ENCODE measurements at regions not wholly inside any gene's neighbourhood (a gene's known extent, or its start where the extent isn't known, plus 50 kb on each side); places are given as distances from the start of the nearest gene placed in this dataset.

GRCh38 chr2:168320267-168320666, 72.9 kb upstream of the STK39 start:
- no peak overlapping the region for H3K27ac Mint-ChIP-seq (ENCODE audit: unreplicated experiment)
- TF ChIP-seq, protein P1, sequence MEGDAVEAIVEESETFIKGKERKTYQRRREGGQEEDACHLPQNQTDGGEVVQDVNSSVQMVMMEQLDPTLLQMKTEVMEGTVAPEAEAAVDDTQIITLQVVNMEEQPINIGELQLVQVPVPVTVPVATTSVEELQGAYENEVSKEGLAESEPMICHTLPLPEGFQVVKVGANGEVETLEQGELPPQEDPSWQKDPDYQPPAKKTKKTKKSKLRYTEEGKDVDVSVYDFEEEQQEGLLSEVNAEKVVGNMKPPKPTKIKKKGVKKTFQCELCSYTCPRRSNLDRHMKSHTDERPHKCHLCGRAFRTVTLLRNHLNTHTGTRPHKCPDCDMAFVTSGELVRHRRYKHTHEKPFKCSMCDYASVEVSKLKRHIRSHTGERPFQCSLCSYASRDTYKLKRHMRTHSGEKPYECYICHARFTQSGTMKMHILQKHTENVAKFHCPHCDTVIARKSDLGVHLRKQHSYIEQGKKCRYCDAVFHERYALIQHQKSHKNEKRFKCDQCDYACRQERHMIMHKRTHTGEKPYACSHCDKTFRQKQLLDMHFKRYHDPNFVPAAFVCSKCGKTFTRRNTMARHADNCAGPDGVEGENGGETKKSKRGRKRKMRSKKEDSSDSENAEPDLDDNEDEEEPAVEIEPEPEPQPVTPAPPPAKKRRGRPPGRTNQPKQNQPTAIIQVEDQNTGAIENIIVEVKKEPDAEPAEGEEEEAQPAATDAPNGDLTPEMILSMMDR (IDR thresholded peaks at IDR 0.05; ENCODE audit: unreplicated experiment), result no peak
- H3K9me3 Mint-ChIP-seq (ENCODE audit: unreplicated experiment), result no peaks in the 10 kb centered on the region
- no peaks in the 10 kb centered on the region for H3K36me3 Mint-ChIP-seq (ENCODE audit: low read depth, unreplicated experiment)
- no peak overlapping the region for H3K4me3 Mint-ChIP-seq (ENCODE audit: unreplicated experiment)
- H3K4me1 Mint-ChIP-seq (ENCODE audit: unreplicated experiment), result peaks cover 11% of the 10 kb centered on the region
- H3K27me3 Mint-ChIP-seq (ENCODE audit: unreplicated experiment), result peaks cover 2% of the 10 kb centered on the region
- no peak for DNase-seq (ENCODE audit: low spot score)

DNA sequence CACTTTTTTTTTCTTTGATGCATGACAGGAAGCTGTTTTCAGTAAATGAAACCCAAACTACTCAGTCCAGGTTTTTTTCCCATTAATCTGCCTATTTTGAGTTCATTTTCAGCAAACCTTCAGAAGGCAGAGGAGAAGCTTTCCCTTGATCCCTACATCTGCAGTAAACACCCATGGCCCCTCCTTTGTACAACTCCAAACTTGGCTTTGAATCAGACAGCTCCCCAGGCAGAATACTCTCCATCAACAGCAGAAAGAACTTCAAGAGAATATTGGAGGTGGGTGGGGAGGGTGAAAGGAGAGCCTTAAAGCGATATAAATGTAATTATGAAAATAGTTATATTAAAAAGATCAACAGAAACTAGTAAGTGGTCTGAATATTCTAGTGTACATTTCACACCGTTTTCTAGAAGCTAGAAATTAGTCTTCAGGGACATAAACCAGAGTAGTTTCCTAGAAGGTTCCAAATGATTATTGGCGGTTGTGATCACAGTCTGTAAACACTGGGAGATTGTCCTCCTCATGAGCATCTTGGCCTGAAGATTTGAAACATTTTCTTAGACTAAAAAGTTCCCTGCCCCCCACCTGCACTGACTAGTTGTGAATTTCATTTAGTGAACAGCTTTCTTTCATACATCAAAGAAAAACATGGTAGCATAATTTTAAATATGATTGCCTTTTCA, 75.1 kb upstream of the STK39 start:
- Mint-ChIP-seq H3K4me1 (ENCODE audit: unreplicated experiment) (peaks cover 11% of the 10 kb centered on the region), H3K9me3 (ENCODE audit: unreplicated experiment) (no peaks in the 10 kb centered on the region), H3K27me3 (ENCODE audit: unreplicated experiment) (peaks cover 2% of the 10 kb centered on the region), H3K36me3 (ENCODE audit: low read depth, unreplicated experiment) (no peaks in the 10 kb centered on the region), H3K4me3 (ENCODE audit: unreplicated experiment) (no peak overlapping the region), H3K27ac (ENCODE audit: unreplicated experiment) (no peak overlapping the region)
- DNase-seq (ENCODE audit: low spot score), result no peak
- TF ChIP-seq, protein P1 (IDR thresholded peaks at IDR 0.05; ENCODE audit: unreplicated experiment), result no peak

DNA sequence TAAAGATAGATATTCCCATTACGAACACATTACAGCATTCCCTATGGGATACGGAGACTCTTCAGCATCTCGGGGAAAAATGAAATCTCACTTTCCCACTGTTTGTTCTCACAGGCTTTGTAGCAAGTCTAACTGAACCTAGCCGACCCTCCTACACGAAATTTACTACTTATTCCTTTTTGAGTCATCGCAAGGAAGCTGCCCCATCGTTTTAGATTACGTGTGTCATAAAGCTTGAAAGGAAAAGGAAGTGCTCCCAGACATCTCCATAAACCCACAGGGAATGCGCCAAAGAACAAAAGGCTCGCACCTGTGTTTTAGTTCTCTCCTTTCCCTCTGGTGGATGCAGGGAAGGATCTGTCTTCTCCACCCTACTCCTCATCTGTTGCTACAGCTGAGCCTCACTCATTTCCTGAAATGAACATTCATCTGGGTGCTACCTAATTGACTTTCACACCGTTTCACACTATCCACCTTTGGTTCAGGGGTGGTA, 76.2 kb upstream of the STK39 start:
- TF ChIP-seq, protein P1 (IDR thresholded peaks at IDR 0.05; ENCODE audit: unreplicated experiment), result no peak

GRCh38 chr2:168326572-168326971, 79.2 kb upstream of the STK39 start:
- peaks cover 11% of the 10 kb centered on the region for H3K4me1 Mint-ChIP-seq (ENCODE audit: unreplicated experiment)
- TF ChIP-seq, protein P1 (IDR thresholded peaks at IDR 0.05; ENCODE audit: unreplicated experiment), result no peak
- no peak for DNase-seq (ENCODE audit: low spot score)
- H3K4me3 Mint-ChIP-seq (ENCODE audit: unreplicated experiment), result no peak overlapping the region
- peaks cover 4% of the 10 kb centered on the region for H3K36me3 Mint-ChIP-seq (ENCODE audit: low read depth, unreplicated experiment)
- peaks cover 9% of the 10 kb centered on the region for H3K9me3 Mint-ChIP-seq (ENCODE audit: unreplicated experiment)
- H3K27ac Mint-ChIP-seq (ENCODE audit: unreplicated experiment), result no peak overlapping the region
- peaks cover 2% of the 10 kb centered on the region for H3K27me3 Mint-ChIP-seq (ENCODE audit: unreplicated experiment)

More for the DNA sequence above, 76.2 kb upstream of the STK39 start:
- Mint-ChIP-seq H3K36me3 (ENCODE audit: low read depth, unreplicated experiment) (no peaks in the 10 kb centered on the region), H3K27me3 (ENCODE audit: unreplicated experiment) (peaks cover 2% of the 10 kb centered on the region), H3K4me3 (ENCODE audit: unreplicated experiment) (no peak overlapping the region), H3K4me1 (ENCODE audit: unreplicated experiment) (peaks cover 11% of the 10 kb centered on the region), H3K27ac (ENCODE audit: unreplicated experiment) (no peak overlapping the region), H3K9me3 (ENCODE audit: unreplicated experiment) (no peaks in the 10 kb centered on the region)
- no peak for DNase-seq (ENCODE audit: low spot score)

GRCh38 chr2:168327328-168327727, 79.9 kb upstream of the STK39 start:
- DNase-seq (ENCODE audit: low spot score), result no peak
- TF ChIP-seq, protein P1 (IDR thresholded peaks at IDR 0.05; ENCODE audit: unreplicated experiment), result no peak
- H3K4me1 Mint-ChIP-seq (ENCODE audit: unreplicated experiment), result peaks cover 11% of the 10 kb centered on the region
- peaks cover 4% of the 10 kb centered on the region for H3K36me3 Mint-ChIP-seq (ENCODE audit: low read depth, unreplicated experiment)
- H3K27me3 Mint-ChIP-seq (ENCODE audit: unreplicated experiment), result peaks cover 2% of the 10 kb centered on the region
- H3K4me3 Mint-ChIP-seq (ENCODE audit: unreplicated experiment), result no peak overlapping the region
- peaks cover 9% of the 10 kb centered on the region for H3K9me3 Mint-ChIP-seq (ENCODE audit: unreplicated experiment)
- no peak overlapping the region for H3K27ac Mint-ChIP-seq (ENCODE audit: unreplicated experiment)
